HT-29 (cell line): ENCODE measurements at regions not wholly inside any gene's neighbourhood (a gene's known extent, or its start where the extent isn't known, plus 50 kb on each side); places are given as distances from the start of the nearest gene placed in this dataset.
"Not testable (repeated sequence)": the region's sequence is repeated elsewhere in the genome, so short reads cannot be mapped to it uniquely, and the experiment has no call there.

Source experiments
- DNase-seq: peaks from one replicate; pipeline ENCODE4 v3.0.0-alpha.2; 2015; ENCODE audit warnings: low spot score

GRCh38 chr17:21550031-21550430 is 142.3 kb upstream of the KCNJ18 start:
- not testable (repeated sequence) for DNase-seq

GRCh38 chr17:21551081-21551881 is 141.0 kb upstream of the KCNJ18 start:
- peak; percentile 52 for DNase-seq

GRCh38 chr17:21558921-21559320 is 133.4 kb upstream of the KCNJ18 start:
- DNase-seq, result not testable (repeated sequence)

GRCh38 chr17:21564262-21564661 is 128.1 kb upstream of the KCNJ18 start:
- DNase-seq, result no peak

- not testable (repeated sequence) for DNase-seq
Observed at GRCh38 chr17:21564757-21565156, 127.6 kb upstream of the KCNJ18 start.

- DNase-seq, result not testable (repeated sequence)
Observed at GRCh38 chr17:21570427-21570826, 121.9 kb upstream of the KCNJ18 start.

- DNase-seq, result not testable (repeated sequence)
Observed at GRCh38 chr17:21572148-21572547, 120.2 kb upstream of the KCNJ18 start.

GRCh38 chr17:21573271-21573960 is 118.9 kb upstream of the KCNJ18 start:
- not testable (repeated sequence) for DNase-seq

GRCh38 chr17:21573961-21574610 is 118.2 kb upstream of the KCNJ18 start:
- no peak for DNase-seq

- not testable (repeated sequence) for DNase-seq
Observed at GRCh38 chr17:21574611-21575255, 117.6 kb upstream of the KCNJ18 start.

GRCh38 chr17:21578783-21579182 is 113.5 kb upstream of the KCNJ18 start:
- not testable (repeated sequence) for DNase-seq

- DNase-seq, result no peak
Observed at GRCh38 chr17:21592774-21593173, 99.5 kb upstream of the KCNJ18 start.

GRCh38 chr17:21593452-21594105 is 98.7 kb upstream of the KCNJ18 start:
- DNase-seq, result not testable (repeated sequence)

- DNase-seq, result no peak
Observed at GRCh38 chr17:21595086-21595485, 97.2 kb upstream of the KCNJ18 start.

GRCh38 chr17:21602176-21602575 is 90.1 kb upstream of the KCNJ18 start:
- DNase-seq, result no peak

GRCh38 chr17:21603292-21603691 is 89.0 kb upstream of the KCNJ18 start:
- DNase-seq, result not testable (repeated sequence)

GRCh38 chr17:21611443-21611842 is 80.9 kb upstream of the KCNJ18 start:
- DNase-seq, result not testable (repeated sequence)

- not testable (repeated sequence) for DNase-seq
Observed at GRCh38 chr17:21612123-21613070, 79.9 kb upstream of the KCNJ18 start.

- DNase-seq, result no peak
Observed at GRCh38 chr17:21613071-21613429, 79.3 kb upstream of the KCNJ18 start.

GRCh38 chr17:21626987-21627386 is 65.3 kb upstream of the KCNJ18 start:
- DNase-seq, result not testable (repeated sequence)
